OCI-LY1 (cell line): ENCODE measurements at regions not wholly inside any gene's neighbourhood (a gene's known extent, or its start where the extent isn't known, plus 50 kb on each side); places are given as distances from the start of the nearest gene placed in this dataset.

Experiments used
- H2AFZ ChIP-seq: fragments of 200-600 bp; sonication (generic), shearing (Covaris generic); 2 replicates; pipeline ENCODE4 v1.6.0; 2014; ENCODE audit warnings: antibody characterized with exemption, mild to moderate bottlenecking, low read length
- H3F3A ChIP-seq: fragments of 200-600 bp; sonication (generic), shearing (Covaris generic); 2 replicates; pipeline ENCODE4 v1.6.0; 2014; ENCODE audit warnings: mild to moderate bottlenecking, antibody characterized with exemption, low read length, moderate library complexity; ENCODE audit not compliant: insufficient read depth
- H3K27ac ChIP-seq: fragments of 200-600 bp; sonication (generic); 2 replicates; pipeline ENCODE4 v1.5.1; 2014; ENCODE audit warnings: low read length, mixed run types, mild to moderate bottlenecking, low read depth; ENCODE audit not compliant: poor library complexity, severe bottlenecking
- H3K27me3 ChIP-seq: fragments of 200-600 bp; sonication (generic); 2 replicates; pipeline ENCODE4 v1.6.0; 2014; ENCODE audit warnings: antibody characterized with exemption, mild to moderate bottlenecking, low read length, moderate library complexity; ENCODE audit not compliant: insufficient read depth
- H3K36me3 ChIP-seq: fragments of 200-600 bp; sonication (generic); 2 replicates; pipeline ENCODE4 v1.6.1; 2014; ENCODE audit warnings: mild to moderate bottlenecking, antibody characterized with exemption, low read length, moderate library complexity, mixed read lengths; ENCODE audit not compliant: insufficient read depth
- H3K4me1 ChIP-seq: fragments of 200-600 bp; sonication (generic); 2 replicates; pipeline ENCODE4 v1.5.1; 2014; ENCODE audit warnings: mild to moderate bottlenecking, low read length, moderate library complexity; ENCODE audit not compliant: insufficient read depth, severe bottlenecking
- H3K4me2 ChIP-seq: fragments of 200-600 bp; sonication (generic), shearing (Covaris generic); 2 replicates; pipeline ENCODE4 v1.6.1; 2014; ENCODE audit warnings: low read length
- H3K4me3 ChIP-seq: fragments of 200-600 bp; sonication (generic); 2 replicates; pipeline ENCODE4 v1.5.1; 2014; ENCODE audit warnings: low read length, low read depth, mild to moderate bottlenecking, mixed read lengths; ENCODE audit not compliant: poor library complexity, severe bottlenecking
- H3K79me2 ChIP-seq: fragments of 200-600 bp; shearing (Covaris generic); 2 replicates; pipeline ENCODE4 v1.6.1; 2016; ENCODE audit warnings: mixed run types, low read length, mixed read lengths; ENCODE audit not compliant: insufficient read depth
- H3K9ac ChIP-seq: fragments of 200-600 bp; sonication (generic), shearing (Covaris generic); 2 replicates; pipeline ENCODE4 v1.6.1; 2014; ENCODE audit warnings: mild to moderate bottlenecking, low read length, mixed read lengths
- H3K9me2 ChIP-seq: fragments of 200-600 bp; sonication (generic), shearing (Covaris generic); 2 replicates; pipeline ENCODE4 v1.6.1; 2014; ENCODE audit warnings: low read depth, mild to moderate bottlenecking, low read length, mixed read lengths
- H3K9me3 ChIP-seq: fragments of 200-600 bp; shearing (Covaris generic); 2 replicates; pipeline ENCODE4 v1.6.1; 2014; ENCODE audit warnings: low read length, mixed read lengths
- H4K20me1 ChIP-seq: fragments of 200-600 bp; sonication (generic), shearing (Covaris generic); 2 replicates; pipeline ENCODE4 v1.6.0; 2016; ENCODE audit warnings: mild to moderate bottlenecking, low read length; ENCODE audit not compliant: insufficient read depth
- EZH2 ChIP-seq: fragments of 200-600 bp; sonication (generic), shearing (Covaris generic); IDR thresholded peaks from 2 replicates; pipeline ENCODE4 v1.8.0; 2017; ENCODE audit warnings: borderline replicate concordance, mixed run types, mild to moderate bottlenecking, antibody characterized with exemption, low read length, moderate library complexity, mixed read lengths
- TF ChIP-seq, protein P1 (sequence below): fragments of 200-600 bp; sonication (generic), shearing (Covaris generic); IDR thresholded peaks from 2 replicates; pipeline ENCODE4 v1.5.1; 2017; ENCODE audit warnings: mild to moderate bottlenecking, antibody characterized with exemption, low read length, moderate library complexity, mixed read lengths

DNA sequence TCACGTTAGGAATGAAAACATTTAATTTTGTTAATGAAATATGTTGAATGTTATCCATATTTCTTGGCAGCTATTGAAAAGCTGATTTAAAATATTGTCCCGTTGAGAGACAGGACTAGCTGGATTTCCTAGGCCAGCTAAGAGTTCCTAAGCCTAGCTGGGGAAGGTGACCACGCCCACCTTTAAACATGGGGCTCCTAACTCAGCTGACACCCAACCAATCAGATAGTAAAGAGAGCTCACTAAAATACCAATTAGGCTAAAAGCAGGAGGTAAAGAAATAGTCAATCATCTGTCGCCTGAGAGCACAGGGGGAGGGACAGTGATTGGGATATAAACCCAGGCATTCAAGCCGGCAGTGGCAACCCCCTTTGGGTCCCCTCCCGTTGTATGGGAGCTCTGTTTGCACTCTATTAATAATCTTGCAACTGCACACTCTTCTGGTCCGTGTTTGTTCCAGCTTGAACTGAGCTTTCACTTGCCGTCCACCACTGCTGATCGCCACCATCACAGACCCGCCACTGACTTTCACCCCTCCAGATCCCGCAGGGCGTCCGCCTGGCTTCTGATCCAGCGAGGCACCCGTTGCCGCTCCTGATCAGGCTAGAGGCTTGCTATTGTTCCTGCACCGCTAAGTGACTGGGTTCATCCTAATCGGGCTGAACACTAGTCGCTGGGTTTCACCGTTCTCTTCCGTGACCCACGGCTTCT is 308.9 kb downstream of the GLUD2 start:
- Histone ChIP-seq H3K4me3 (no peak overlapping the region), H4K20me1 (no peaks in the 10 kb centered on the region), H3K9me3 (no peaks in the 10 kb centered on the region), H3K27ac (no peak overlapping the region), H3K9ac (no peak overlapping the region), H2AFZ (no peak overlapping the region), H3K36me3 (peaks cover 65% of the 10 kb centered on the region), H3K27me3 (no peaks in the 10 kb centered on the region), H3K9me2 (no peaks in the 10 kb centered on the region), H3K4me1 (no peaks in the 10 kb centered on the region), H3K79me2 (peaks cover 39% of the 10 kb centered on the region), H3K4me2 (no peak overlapping the region), H3F3A (no peaks in the 10 kb centered on the region)
- TF ChIP-seq EZH2, result no peak
- TF ChIP-seq, protein P1, sequence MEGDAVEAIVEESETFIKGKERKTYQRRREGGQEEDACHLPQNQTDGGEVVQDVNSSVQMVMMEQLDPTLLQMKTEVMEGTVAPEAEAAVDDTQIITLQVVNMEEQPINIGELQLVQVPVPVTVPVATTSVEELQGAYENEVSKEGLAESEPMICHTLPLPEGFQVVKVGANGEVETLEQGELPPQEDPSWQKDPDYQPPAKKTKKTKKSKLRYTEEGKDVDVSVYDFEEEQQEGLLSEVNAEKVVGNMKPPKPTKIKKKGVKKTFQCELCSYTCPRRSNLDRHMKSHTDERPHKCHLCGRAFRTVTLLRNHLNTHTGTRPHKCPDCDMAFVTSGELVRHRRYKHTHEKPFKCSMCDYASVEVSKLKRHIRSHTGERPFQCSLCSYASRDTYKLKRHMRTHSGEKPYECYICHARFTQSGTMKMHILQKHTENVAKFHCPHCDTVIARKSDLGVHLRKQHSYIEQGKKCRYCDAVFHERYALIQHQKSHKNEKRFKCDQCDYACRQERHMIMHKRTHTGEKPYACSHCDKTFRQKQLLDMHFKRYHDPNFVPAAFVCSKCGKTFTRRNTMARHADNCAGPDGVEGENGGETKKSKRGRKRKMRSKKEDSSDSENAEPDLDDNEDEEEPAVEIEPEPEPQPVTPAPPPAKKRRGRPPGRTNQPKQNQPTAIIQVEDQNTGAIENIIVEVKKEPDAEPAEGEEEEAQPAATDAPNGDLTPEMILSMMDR, result no peak

- H3K27ac ChIP-seq, result no peak overlapping the region
- no peaks in the 10 kb centered on the region for H3K27me3 ChIP-seq
- no peaks in the 10 kb centered on the region for H3F3A ChIP-seq
- H3K9ac ChIP-seq, result no peak overlapping the region
- H3K9me3 ChIP-seq, result no peaks in the 10 kb centered on the region
- H4K20me1 ChIP-seq, result no peaks in the 10 kb centered on the region
- peaks cover 41% of the 10 kb centered on the region for H3K79me2 ChIP-seq
- H3K4me3 ChIP-seq, result no peak overlapping the region
- no peak overlapping the region for H2AFZ ChIP-seq
- H3K4me1 ChIP-seq, result no peaks in the 10 kb centered on the region
- H3K36me3 ChIP-seq, result peaks cover 65% of the 10 kb centered on the region
- no peaks in the 10 kb centered on the region for H3K9me2 ChIP-seq
- TF ChIP-seq EZH2, result no peak
- TF ChIP-seq, protein P1, result no peak
- no peak overlapping the region for H3K4me2 ChIP-seq
These were observed 309.4 kb downstream of the GLUD2 start for GRCh38 chrX:121356850-121357171.

DNA sequence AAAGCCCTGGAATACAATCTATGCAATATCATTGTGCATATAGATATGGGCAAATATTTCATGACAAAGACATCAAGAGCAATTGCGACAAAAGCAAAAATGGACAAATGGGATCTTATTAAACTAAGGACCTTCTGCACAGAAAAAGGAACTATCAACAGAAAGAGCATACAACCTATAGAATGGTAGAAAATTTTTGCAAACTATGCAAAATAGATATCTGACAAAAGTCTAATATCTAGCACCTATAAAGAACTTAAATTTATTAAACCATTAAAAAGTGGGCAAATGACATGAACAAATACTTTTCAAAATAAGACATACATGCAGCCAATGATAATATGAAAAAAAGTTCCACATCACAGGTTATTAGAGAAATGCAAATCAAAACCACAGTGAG is 312.9 kb downstream of the GLUD2 start:
- Histone ChIP-seq H3K4me2 (no peak overlapping the region), H3F3A (no peaks in the 10 kb centered on the region), H3K79me2 (peaks cover 23% of the 10 kb centered on the region), H3K36me3 (peaks cover 58% of the 10 kb centered on the region), H3K27me3 (no peaks in the 10 kb centered on the region), H3K4me3 (no peak overlapping the region), H3K9ac (no peak overlapping the region), H3K9me2 (no peaks in the 10 kb centered on the region), H3K9me3 (no peaks in the 10 kb centered on the region), H4K20me1 (no peaks in the 10 kb centered on the region), H3K4me1 (peaks cover 20% of the 10 kb centered on the region), H3K27ac (no peak overlapping the region), H2AFZ (no peak overlapping the region)
- no peak for TF ChIP-seq EZH2
- TF ChIP-seq, protein P1, result no peak
